Lower leg skin (tissue), 3 donors: ENCODE measurements at regions not wholly inside any gene's neighbourhood (a gene's known extent, or its start where the extent isn't known, plus 50 kb on each side); places are given as distances from the start of the nearest gene placed in this dataset.

Experiments used
- CTCF ChIP-seq, 3 donors: fragments of 450-650 bp; IDR thresholded peaks; one replicate each; pipeline ENCODE4 v1.5.1; 2016; ENCODE audit warnings: antibody characterized with exemption in 3 of 3, mild to moderate bottlenecking in 3 of 3, moderate library complexity in 2 of 3
- POLR2A ChIP-seq, 2 donors: fragments of 450-650 bp; IDR thresholded peaks; one replicate each; pipeline ENCODE4 v1.6.1; 2016 to 2017; ENCODE audit warnings: antibody characterized with exemption in 2 of 2, mild to moderate bottlenecking in 1 of 2, moderate library complexity in 1 of 2

- TF ChIP-seq CTCF (IDR thresholded peaks at IDR 0.05) (no peak), POLR2A (IDR thresholded peaks at IDR 0.05) (no peak)
Measured at GRCh38 chr5:154571325-154572035, 93.5 kb upstream of the HAND1 start.
